GM12865 (cell line): ENCODE measurements at regions not wholly inside any gene's neighbourhood (a gene's known extent, or its start where the extent isn't known, plus 50 kb on each side); places are given as distances from the start of the nearest gene placed in this dataset.

Source experiments
- DNase-seq: peaks from one replicate; pipeline ENCODE4 v3.0.0; 2010; ENCODE audit warnings: low read depth
- H3K4me3 ChIP-seq: 2 replicates; pipeline ENCODE4 v1.5.1; 2011; ENCODE audit warnings: mild to moderate bottlenecking, low read depth, low read length, control low read depth
- TF ChIP-seq, protein P1 (sequence below): IDR thresholded peaks from 2 replicates; pipeline ENCODE4 v1.5.1; 2011; ENCODE audit warnings: low read length, control low read depth, low read depth, inconsistent platforms; ENCODE audit not compliant: insufficient read depth; ENCODE audit errors: missing control alignments

DNA sequence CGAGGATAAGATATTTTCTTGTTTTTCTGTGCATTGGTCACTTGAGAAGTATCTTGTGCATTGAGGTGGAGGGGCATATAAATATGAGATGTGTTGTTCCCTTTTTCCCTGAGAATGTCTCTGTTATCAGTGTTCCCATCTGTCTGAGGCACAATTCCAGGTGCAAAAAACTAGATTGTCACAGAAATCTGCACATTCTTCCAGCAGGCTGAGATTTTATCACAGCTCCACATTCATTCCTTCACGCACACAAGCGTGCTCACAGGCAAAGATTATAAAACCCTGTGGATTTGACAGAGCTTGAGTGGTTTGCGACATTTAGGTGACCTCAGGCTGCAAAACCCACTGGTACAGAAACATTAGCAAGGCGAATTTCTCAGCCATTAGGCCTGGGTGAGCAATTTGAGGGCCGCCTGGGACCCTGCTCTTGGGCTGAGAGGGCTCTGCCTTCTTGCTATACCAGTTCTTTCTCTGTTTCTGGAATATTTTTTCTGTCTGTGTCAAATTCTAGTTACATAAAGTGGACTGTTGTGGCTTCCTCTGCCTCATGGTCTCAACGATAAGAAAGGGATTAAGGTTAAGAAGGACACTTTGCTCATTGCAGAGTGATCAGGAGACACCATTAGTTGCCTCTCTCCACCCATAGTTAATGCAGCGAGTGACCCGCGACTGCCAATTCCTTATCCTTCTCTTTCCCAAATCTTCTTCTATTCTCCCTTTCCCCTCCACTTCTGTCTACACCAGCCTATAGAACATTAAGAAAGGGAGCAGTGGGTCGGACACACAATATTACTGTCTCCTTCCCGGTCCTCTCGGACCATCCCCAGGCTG lies 86.7 kb upstream of the C1QTNF7 start:
- H3K4me3 ChIP-seq: no peak overlapping the region
- DNase-seq: no peak
- TF ChIP-seq, protein P1, sequence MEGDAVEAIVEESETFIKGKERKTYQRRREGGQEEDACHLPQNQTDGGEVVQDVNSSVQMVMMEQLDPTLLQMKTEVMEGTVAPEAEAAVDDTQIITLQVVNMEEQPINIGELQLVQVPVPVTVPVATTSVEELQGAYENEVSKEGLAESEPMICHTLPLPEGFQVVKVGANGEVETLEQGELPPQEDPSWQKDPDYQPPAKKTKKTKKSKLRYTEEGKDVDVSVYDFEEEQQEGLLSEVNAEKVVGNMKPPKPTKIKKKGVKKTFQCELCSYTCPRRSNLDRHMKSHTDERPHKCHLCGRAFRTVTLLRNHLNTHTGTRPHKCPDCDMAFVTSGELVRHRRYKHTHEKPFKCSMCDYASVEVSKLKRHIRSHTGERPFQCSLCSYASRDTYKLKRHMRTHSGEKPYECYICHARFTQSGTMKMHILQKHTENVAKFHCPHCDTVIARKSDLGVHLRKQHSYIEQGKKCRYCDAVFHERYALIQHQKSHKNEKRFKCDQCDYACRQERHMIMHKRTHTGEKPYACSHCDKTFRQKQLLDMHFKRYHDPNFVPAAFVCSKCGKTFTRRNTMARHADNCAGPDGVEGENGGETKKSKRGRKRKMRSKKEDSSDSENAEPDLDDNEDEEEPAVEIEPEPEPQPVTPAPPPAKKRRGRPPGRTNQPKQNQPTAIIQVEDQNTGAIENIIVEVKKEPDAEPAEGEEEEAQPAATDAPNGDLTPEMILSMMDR: no peak

DNA sequence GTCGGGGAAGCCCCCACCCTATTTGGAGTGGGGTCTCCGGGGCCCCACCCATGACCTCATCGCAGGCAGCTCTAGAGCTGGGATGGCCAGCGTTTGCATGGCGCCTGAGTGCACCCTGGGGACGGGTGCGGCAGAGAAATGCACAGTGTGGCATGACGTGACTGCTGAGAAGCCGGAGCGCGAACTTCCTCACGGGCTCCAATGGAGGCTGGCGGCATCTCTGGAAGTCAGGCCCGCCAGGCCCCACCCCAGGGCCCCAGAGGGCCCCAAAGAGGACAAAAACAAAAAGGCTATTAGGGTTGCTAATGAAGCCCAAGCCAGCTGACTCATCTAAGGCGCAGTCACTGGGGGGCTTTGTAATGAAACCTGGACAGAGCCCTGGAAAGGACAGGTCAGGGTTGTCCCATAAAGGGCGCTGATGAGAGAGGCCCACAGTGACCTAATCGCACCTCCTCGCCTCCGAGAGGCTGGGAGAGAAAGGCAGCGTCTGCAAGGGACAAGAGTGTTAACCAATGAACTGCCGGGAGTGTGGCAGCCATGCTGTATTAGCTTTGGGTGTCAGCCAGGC lies 86.0 kb upstream of the C1QTNF7 start:
- TF ChIP-seq, protein P1: no peak
- no peak overlapping the region for H3K4me3 ChIP-seq
- no peak for DNase-seq

DNA sequence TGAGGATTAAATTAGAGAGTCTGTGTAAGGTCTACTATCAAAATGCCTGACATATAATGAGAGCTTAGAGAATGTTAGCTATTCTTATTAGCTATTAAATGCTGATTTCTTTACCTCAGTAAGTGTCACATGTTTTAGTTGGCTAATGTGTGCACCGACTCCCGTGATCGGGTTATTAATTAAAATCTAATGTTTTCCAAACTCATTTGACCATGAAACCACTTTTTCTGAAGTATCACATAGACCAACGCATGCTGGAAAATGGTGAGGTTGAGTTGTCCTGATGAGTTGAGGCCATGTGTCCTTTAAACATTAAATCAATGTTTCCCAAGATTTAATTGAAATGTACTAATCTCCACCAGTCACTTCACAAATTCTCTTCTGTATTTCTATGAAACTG lies 84.8 kb upstream of the C1QTNF7 start:
- TF ChIP-seq, protein P1: no peak
- no peak for DNase-seq
- no peak overlapping the region for H3K4me3 ChIP-seq

DNA sequence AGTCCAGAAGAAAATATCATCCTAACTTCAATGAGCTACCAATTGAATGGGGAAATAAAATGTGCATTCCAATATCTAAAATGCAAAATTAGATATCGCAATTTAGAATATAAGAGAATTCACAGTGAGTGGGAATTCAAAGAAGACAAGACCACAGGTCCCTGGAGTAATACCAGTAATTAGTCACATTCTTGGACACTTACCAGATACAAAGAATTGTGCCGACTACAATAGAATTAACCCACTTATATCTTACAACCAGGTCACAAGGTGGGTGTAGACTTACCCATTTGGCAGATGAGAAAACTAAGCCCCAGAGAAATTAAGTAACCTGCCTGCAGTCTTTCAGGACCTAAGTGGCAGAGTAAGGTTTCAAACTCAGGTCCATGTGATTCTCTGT lies 84.3 kb upstream of the C1QTNF7 start:
- TF ChIP-seq, protein P1: no peak
- no peak for DNase-seq
- H3K4me3 ChIP-seq: no peak overlapping the region

DNA sequence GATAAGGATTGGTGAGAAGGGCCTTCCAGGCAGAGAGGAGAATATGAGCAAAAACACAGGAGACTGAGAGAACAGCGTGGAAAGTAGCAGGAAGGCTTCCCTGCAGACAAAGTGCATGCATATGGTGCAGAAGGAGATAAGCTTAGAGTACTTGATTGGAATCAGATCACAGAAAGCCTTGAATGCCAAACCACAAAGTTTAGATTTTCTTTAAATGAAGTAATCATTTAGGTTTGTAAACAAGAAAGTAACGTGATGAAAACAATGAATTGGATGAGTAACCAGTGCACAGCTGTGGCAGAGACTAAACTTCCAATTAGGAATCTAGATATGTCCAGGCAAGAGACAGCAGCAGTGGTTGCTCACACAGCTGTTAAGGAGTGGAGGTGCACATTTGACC lies 83.8 kb upstream of the C1QTNF7 start:
- TF ChIP-seq, protein P1: no peak
- no peak overlapping the region for H3K4me3 ChIP-seq
- no peak for DNase-seq

DNA sequence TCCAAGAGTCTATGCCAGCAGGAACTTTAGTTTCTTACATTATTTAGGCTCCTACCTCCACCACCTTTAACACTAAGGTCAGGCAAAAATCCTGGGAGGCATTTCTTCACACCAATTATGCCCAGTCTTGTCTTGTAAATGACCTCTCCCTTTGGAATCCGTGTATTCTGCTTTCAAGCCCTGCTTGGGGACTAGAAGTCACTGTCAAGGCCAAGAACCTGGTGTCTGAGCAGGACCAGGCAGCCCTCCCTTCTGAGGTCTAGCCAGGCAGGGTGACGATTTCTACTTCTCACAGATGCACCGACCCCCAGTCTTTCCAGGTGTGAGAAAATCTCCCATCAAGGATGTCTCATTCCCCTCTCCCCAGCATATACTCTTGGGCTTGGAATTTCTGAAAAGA lies 82.7 kb upstream of the C1QTNF7 start:
- no peak overlapping the region for H3K4me3 ChIP-seq
- TF ChIP-seq, protein P1: no peak
- DNase-seq: no peak
